ENCODE measurements at regions not wholly inside any gene's neighbourhood (a gene's known extent, or its start where the extent isn't known, plus 50 kb on each side); places are given as distances from the start of the nearest gene placed in this dataset.

DNA sequence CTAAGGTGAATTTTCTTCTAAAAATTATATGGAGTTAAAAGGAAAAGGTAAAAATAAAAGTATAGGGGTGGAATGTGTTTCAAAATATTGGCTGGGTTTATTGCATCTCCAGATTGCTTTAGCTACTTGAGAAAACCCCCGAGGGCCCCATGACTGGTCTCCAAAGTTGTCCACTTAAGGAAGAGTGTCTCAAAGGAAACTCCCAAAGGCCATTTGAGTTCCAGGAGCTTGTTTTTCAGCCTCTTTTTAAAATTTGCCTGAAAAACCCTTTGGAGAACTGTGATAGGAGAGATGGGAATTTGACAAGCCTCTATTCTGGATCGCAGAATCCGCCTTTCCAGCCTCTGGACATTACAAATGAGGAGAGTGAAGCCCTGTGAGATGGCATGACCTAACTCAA is 225.6 kb downstream of the ZNF326 start:
- TF ChIP-seq POLR2AphosphoS5 (IDR thresholded peaks at IDR 0.05) = no peak
- TF ChIP-seq, protein P1, sequence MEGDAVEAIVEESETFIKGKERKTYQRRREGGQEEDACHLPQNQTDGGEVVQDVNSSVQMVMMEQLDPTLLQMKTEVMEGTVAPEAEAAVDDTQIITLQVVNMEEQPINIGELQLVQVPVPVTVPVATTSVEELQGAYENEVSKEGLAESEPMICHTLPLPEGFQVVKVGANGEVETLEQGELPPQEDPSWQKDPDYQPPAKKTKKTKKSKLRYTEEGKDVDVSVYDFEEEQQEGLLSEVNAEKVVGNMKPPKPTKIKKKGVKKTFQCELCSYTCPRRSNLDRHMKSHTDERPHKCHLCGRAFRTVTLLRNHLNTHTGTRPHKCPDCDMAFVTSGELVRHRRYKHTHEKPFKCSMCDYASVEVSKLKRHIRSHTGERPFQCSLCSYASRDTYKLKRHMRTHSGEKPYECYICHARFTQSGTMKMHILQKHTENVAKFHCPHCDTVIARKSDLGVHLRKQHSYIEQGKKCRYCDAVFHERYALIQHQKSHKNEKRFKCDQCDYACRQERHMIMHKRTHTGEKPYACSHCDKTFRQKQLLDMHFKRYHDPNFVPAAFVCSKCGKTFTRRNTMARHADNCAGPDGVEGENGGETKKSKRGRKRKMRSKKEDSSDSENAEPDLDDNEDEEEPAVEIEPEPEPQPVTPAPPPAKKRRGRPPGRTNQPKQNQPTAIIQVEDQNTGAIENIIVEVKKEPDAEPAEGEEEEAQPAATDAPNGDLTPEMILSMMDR (IDR thresholded peaks at IDR 0.05) = no peak

Data from transverse colon (tissue), 4 donors.